K562 (cell line): ENCODE measurements at regions not wholly inside any gene's neighbourhood (a gene's known extent, or its start where the extent isn't known, plus 50 kb on each side); places are given as distances from the start of the nearest gene placed in this dataset.

ENCODE experiments used
- ATAC-seq: fragments of 200-7000 bp; cut with Tn5 transposase; 3 replicates; pipeline ENCODE4 v1.9.1; 2020; ENCODE audit warnings: moderate library complexity
- BruUV-seq: library from RNA; stranded (reverse); fragments of 400-500 nt; replicated peaks from 2 replicates; lab custom pipeline; 2021; lab: Mats Ljungman, UMichigan
- CTCF ChIA-PET: fragments of 300-600 bp; formaldehyde crosslinking; extraction: SDS; loops from one replicate; lab custom pipeline; 2021; ENCODE audit warnings: low intra/inter-chr PET ratio; lab: Yijun Ruan, JAX
- POLR2A ChIA-PET: fragments of 300-600, 350-650 bp; sonication (Branson Sonifier 250); formaldehyde crosslinking; extraction: SDS; loops from one replicate; lab custom pipeline; 2021; ENCODE audit warnings: antibody characterized with exemption, inconsistent platforms; lab: Yijun Ruan, JAX
- DNase-seq, 4 experiments: peaks; one replicate each; pipeline versions ENCODE4 v3.0.0 to v3.0.0-alpha.2; 2011 to 2018; ENCODE audit warnings: low spot score in 3 of 4, mixed read lengths in 3 of 4; ENCODE audit errors: extremely low read depth in 1 of 4
- FAIRE-seq: peaks from 2 replicates; lab custom pipeline; 2011; peaks lifted over from hg19 to GRCh38; lab: Jason Lieb, UNC
- H2AFZ ChIP-seq: 2 replicates; pipeline ENCODE4 v1.6.0; 2011; ENCODE audit warnings: low read depth, low read length, control low read depth, inconsistent platforms
- H3K27ac ChIP-seq: fragments of 200-600 bp; 3 replicates; pipeline ENCODE4 v1.8.0; 2011; ENCODE audit warnings: low read depth, mild to moderate bottlenecking, control low read depth, inconsistent platforms, low read length, moderate library complexity, mixed read lengths; ENCODE audit errors: extremely low read depth
- H3K27me3 ChIP-seq, 2 experiments: fragments of 300-600 bp in 1 of 2; 2 replicates in 1 of 2; 3 replicates in 1 of 2; pipeline versions ENCODE4 v1.6.0 to v1.8.0; 2011; ENCODE audit warnings: inconsistent platforms in 2 of 2, low read length in 2 of 2, mild to moderate bottlenecking in 1 of 2, mixed read lengths in 1 of 2, moderate library complexity in 1 of 2; ENCODE audit not compliant: control insufficient read depth in 2 of 2, insufficient read depth in 2 of 2
- H3K36me3 ChIP-seq: fragments of 300-600 bp; 3 replicates; pipeline ENCODE4 v1.8.0; 2011; ENCODE audit warnings: mild to moderate bottlenecking, low read length, inconsistent platforms; ENCODE audit not compliant: control insufficient read depth, insufficient read depth
- H3K4me1 ChIP-seq, 2 experiments: fragments of 200-600 bp in 1 of 2; replicated peaks in 1 of 2; 2 replicates in 1 of 2; 3 replicates in 1 of 2; pipeline versions ENCODE4 v1.5.1 to v1.8.0; 2011; ENCODE audit warnings: inconsistent platforms in 2 of 2, low read length in 2 of 2, mild to moderate bottlenecking in 1 of 2, mixed read lengths in 1 of 2, moderate library complexity in 1 of 2; ENCODE audit not compliant: control insufficient read depth in 2 of 2, insufficient read depth in 2 of 2
- H3K4me2 ChIP-seq: 2 replicates; pipeline ENCODE4 v1.6.1; 2011; ENCODE audit warnings: low read length, control low read depth, inconsistent platforms, mixed read lengths; ENCODE audit not compliant: insufficient read depth
- H3K4me3 ChIP-seq: fragments of 200-600 bp; sonication (generic), shearing (Covaris generic); 2 replicates; pipeline ENCODE4 v1.5.1; 2016; ENCODE audit warnings: control low read depth, inconsistent platforms
- H3K79me2 ChIP-seq: fragments of 200-600 bp; 3 replicates; pipeline ENCODE4 v1.8.0; 2011; ENCODE audit warnings: low read length, inconsistent platforms; ENCODE audit not compliant: control insufficient read depth, insufficient read depth
- H3K9ac ChIP-seq, 2 experiments: 2 replicates each; pipeline versions ENCODE4 v1.6.0 to v1.6.1; 2011; ENCODE audit warnings: low read depth in 2 of 2, low read length in 2 of 2, control low read depth in 1 of 2, inconsistent platforms in 1 of 2, mild to moderate bottlenecking in 1 of 2, mixed read lengths in 1 of 2; ENCODE audit not compliant: insufficient read depth in 1 of 2
- H3K9me1 ChIP-seq: one replicate; pipeline ENCODE4 v1.6.0; 2011; ENCODE audit warnings: inconsistent platforms, mild to moderate bottlenecking, low read length, moderate library complexity; ENCODE audit not compliant: control insufficient read depth, insufficient read depth
- H3K9me3 ChIP-seq: replicated peaks from 2 replicates; pipeline ENCODE4 v1.5.1; 2011; ENCODE audit warnings: low read depth, low read length, inconsistent platforms; ENCODE audit not compliant: control insufficient read depth, insufficient read depth
- H4K20me1 ChIP-seq: replicated peaks from 2 replicates; pipeline ENCODE4 v1.6.1; 2011; ENCODE audit warnings: low read length, inconsistent platforms, mixed read lengths; ENCODE audit not compliant: control insufficient read depth, insufficient read depth
- CTCF ChIP-seq, 3 experiments: IDR thresholded peaks in 2 of 3; conservative IDR thresholded peaks in 1 of 3; 2 replicates each; pipeline ENCODE4 v1.5.1; 2011 to 2012; ENCODE audit warnings: low read length in 3 of 3, mild to moderate bottlenecking in 3 of 3, control low read depth in 2 of 3, improper control_type of control experiment in 1 of 3, inconsistent platforms in 1 of 3, low read depth in 1 of 3, mixed read lengths in 1 of 3, moderate library complexity in 1 of 3; ENCODE audit not compliant: insufficient read depth in 2 of 3
- EHMT2 ChIP-seq: fragments of 450-650 bp; IDR thresholded peaks from 2 replicates; pipeline ENCODE4 v1.6.1; 2018; ENCODE audit warnings: antibody characterized with exemption
- ESRRA ChIP-seq: fragments of 450-650 bp; IDR thresholded peaks from 2 replicates; pipeline ENCODE4 v1.6.1; 2014; ENCODE audit warnings: low read depth, mild to moderate bottlenecking, moderate library complexity, borderline replicate concordance
- ETV5 ChIP-seq: sonication (generic); formaldehyde crosslinking; IDR thresholded peaks from 2 replicates; pipeline ENCODE4 v1.4.0; 2020; ENCODE audit warnings: low read depth, mild to moderate bottlenecking, missing genetic modification reagents
- HIVEP1 ChIP-seq: fragments of 250-450 bp; sonication (Bioruptor Pico); IDR thresholded peaks from 2 replicates; pipeline ENCODE4 v1.4.0; 2020; ENCODE audit warnings: mild to moderate bottlenecking
- KAT2B ChIP-seq: IDR thresholded peaks from one replicate; pipeline ENCODE4 v1.6.1; 2012; ENCODE audit warnings: low read depth, mild to moderate bottlenecking, control low read depth, inconsistent platforms, low read length, moderate library complexity
- KLF10 ChIP-seq: fragments of 250-450 bp; sonication (Bioruptor Pico); IDR thresholded peaks from 2 replicates; pipeline ENCODE4 v1.6.1; 2021; ENCODE audit warnings: matching md5 sums
- RAD21 ChIP-seq, 2 experiments: fragments of 250-450 bp in 1 of 2; fragments of 450-650 bp in 1 of 2; sonication (Bioruptor Pico) in 1 of 2; formaldehyde crosslinking in 1 of 2; IDR thresholded peaks in 1 of 2; conservative IDR thresholded peaks in 1 of 2; 2 replicates each; pipeline versions ENCODE4 v1.4.0 to v1.8.0; 2020 to 2022; ENCODE audit warnings: mild to moderate bottlenecking in 2 of 2, moderate library complexity in 1 of 2
- SP1 ChIP-seq: sonication (generic); formaldehyde crosslinking; IDR thresholded peaks from 2 replicates; pipeline ENCODE4 v1.8.1; 2022; ENCODE audit warnings: mild to moderate bottlenecking, missing genetic modification reagents
- TCFL5 ChIP-seq: fragments of 250-450 bp; sonication (Bioruptor Pico); conservative IDR thresholded peaks from 2 replicates; pipeline ENCODE4 v1.6.1; 2021; ENCODE audit warnings: mild to moderate bottlenecking, moderate library complexity, matching md5 sums
- ZNF699 ChIP-seq: fragments of 250-450 bp; sonication (Bioruptor Pico); IDR thresholded peaks from 2 replicates; pipeline ENCODE4 v1.8.0; 2021; ENCODE audit warnings: mild to moderate bottlenecking, moderate library complexity; ENCODE audit not compliant: insufficient replicate concordance
- ZNF717 ChIP-seq: fragments of 250-450 bp; sonication (Bioruptor Pico); IDR thresholded peaks from 2 replicates; pipeline ENCODE4 v1.5.0; 2021
- ZNF830 ChIP-seq: fragments of 250-450 bp; sonication (Bioruptor Pico); IDR thresholded peaks from 2 replicates; pipeline ENCODE4 v1.5.0; 2021; ENCODE audit warnings: mild to moderate bottlenecking
- WGBS: fragments of 100-300 bp; shearing (Covaris generic); methylation state at CpG from one replicate; pipeline ENCODE4 v1.1.6; 2016; ENCODE audit warnings: low coverage, mixed read lengths; ENCODE audit not compliant: insufficient coverage; ENCODE audit errors: missing lambda C conversion rate; 5-methylcytosine and 5-hydroxymethylcytosine counted together
- in situ Hi-C: fragments of 300-500 bp; cut with MboI; formaldehyde crosslinking; loops from 4 replicates; pipeline ENCODE4 v1.15.0; 2018; ENCODE audit warnings: inconsistent platforms, mixed read lengths
- intact Hi-C: fragments of 100-400 bp; cut with micrococcal nuclease; formaldehyde crosslinking; loops from 2 replicates; pipeline ENCODE4 v1.14.2; 2022

- H4K20me1 ChIP-seq, result no peaks in the 10 kb centered on the region
- in situ Hi-C loops, result no loop called here
- ChIA-PET POLR2A (no interaction called here), CTCF (no interaction called here)
- FAIRE-seq (no peak), DNase-seq (no peak), ATAC-seq (no peak)
- H2AFZ ChIP-seq, result no peak overlapping the region
- no peak overlapping the region for H3K27ac ChIP-seq
- no peaks in the 10 kb centered on the region for H3K9me1 ChIP-seq
- no peak overlapping the region for H3K9ac ChIP-seq
- no peaks in the 10 kb centered on the region for H3K4me1 ChIP-seq
- WGBS, result 6% methylated on average over 8 of the region's 8 CpGs
- BruUV-seq, result no TSS peak
- H3K36me3 ChIP-seq, result no peaks in the 10 kb centered on the region
- H3K9me3 ChIP-seq, result no peaks in the 10 kb centered on the region
- no peaks in the 10 kb centered on the region for H3K27me3 ChIP-seq
- TF ChIP-seq ZNF830 (CRISPR knock-in tag), result no peak
- TF ChIP-seq ZNF717 (CRISPR knock-in tag), result no peak
- no peak for TF ChIP-seq KLF10 (CRISPR knock-in tag)
- TF ChIP-seq, all 486 proteins: peak for 0
- intact Hi-C loops, result no loop called here
- Histone ChIP-seq H3K4me3 (no peak overlapping the region), H3K4me2 (no peak overlapping the region), H3K79me2 (no peaks in the 10 kb centered on the region)
Observed at GRCh38 chr14:47919334-47919846, 244.0 kb upstream of the MDGA2 start.

DNA sequence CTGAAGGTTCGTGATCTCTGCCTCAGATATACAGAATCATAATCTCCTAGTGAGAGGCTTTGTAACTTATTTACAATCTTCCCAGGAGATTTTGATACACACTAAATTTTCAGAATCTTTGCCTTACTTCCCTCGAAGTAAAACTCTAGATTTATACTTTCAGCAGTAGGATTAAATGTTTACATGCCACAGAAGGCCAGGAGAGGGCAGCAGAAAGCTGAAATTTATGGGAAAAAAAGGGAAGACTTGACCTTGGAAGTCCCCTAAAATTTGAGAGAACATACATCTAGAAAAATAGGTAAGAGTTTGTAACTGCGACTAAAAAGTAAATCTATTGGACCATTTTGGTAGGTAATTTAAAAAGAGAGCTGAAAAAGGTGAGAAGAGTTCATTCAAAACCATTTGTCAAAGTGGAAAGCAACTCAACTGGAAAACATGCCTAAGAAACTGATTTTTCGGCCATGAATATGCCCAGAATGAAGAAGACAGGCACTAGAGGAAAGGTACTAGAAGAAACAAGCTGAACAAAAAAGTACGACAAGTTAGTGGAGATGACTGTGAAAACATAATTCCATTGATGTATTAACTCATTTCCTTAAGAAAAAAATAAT, 242.0 kb upstream of the MDGA2 start:
- TF ChIP-seq CTCF (IDR thresholded peaks at IDR 0.05 in 2 of 3, conservative IDR thresholded peaks at IDR 0.05 in 1 of 3; ENCODE audit: insufficient read depth in 2 of 3, low read depth in 1 of 3, low read length in 3 of 3) (peak in 2 of 3 experiments; percentile 25 to 32; a peak in 2 of 6 replicates), ESRRA (peak; percentile 32; the same call in 1 of the 2 replicates), EHMT2 (no peak), HIVEP1 (CRISPR knock-in tag) (no peak), ETV5 (CRISPR knock-in tag) (no peak), SP1 (CRISPR knock-in tag) (no peak), RAD21 (CRISPR knock-in tag; conservative IDR thresholded peaks at IDR 0.05 in 1 of 2, IDR thresholded peaks at IDR 0.05 in 1 of 2) (peak; percentile 20 to 38; a peak in 2 of 4 replicates), TCFL5 (CRISPR knock-in tag) (no peak), KAT2B (no peak), ZNF699 (CRISPR knock-in tag) (no peak)
- no peaks in the 10 kb centered on the region for H3K79me2 ChIP-seq
- 0% methylated on average over 4 of the region's 5 CpGs for WGBS
- H3K27ac ChIP-seq, result no peak overlapping the region
- H3K36me3 ChIP-seq, result no peaks in the 10 kb centered on the region
- in situ Hi-C loops, result no loop called here
- H4K20me1 ChIP-seq, result no peaks in the 10 kb centered on the region
- no peaks in the 10 kb centered on the region for H3K9me1 ChIP-seq
- BruUV-seq, result no TSS peak
- POLR2A ChIA-PET, result no interaction called here
- no peaks in the 10 kb centered on the region for H3K4me1 ChIP-seq
- FAIRE-seq, result no peak
- H3K9me3 ChIP-seq, result no peaks in the 10 kb centered on the region
- no peak overlapping the region for H3K9ac ChIP-seq
- DNase-seq, result peak in 2 of 4 experiments; percentile 3 to 4
- intact Hi-C loops, result no loop called here
- H3K4me2 ChIP-seq, result no peak overlapping the region
- no peak for ATAC-seq
- CTCF ChIA-PET, result interaction anchor here (0.6 kb wide), 1 partner anchor 1256 kb away, joined by 3 read pairs; no protein-coding TSS in a partner anchor
- no peak overlapping the region for H2AFZ ChIP-seq
- no peak overlapping the region for H3K4me3 ChIP-seq
- H3K27me3 ChIP-seq, result no peaks in the 10 kb centered on the region
